T-helper 2 cell (primary cell): ENCODE measurements at regions not wholly inside any gene's neighbourhood (a gene's known extent, or its start where the extent isn't known, plus 50 kb on each side); places are given as distances from the start of the nearest gene placed in this dataset.
"Not testable (repeated sequence)": the region's sequence is repeated elsewhere in the genome, so short reads cannot be mapped to it uniquely, and the experiment has no call there.

Experiments used
- DNase-seq, 5 experiments: peaks; one replicate each; pipeline versions ENCODE4 v3.0.0 to v3.0.0-alpha.2; 2012 to 2022

DNA sequence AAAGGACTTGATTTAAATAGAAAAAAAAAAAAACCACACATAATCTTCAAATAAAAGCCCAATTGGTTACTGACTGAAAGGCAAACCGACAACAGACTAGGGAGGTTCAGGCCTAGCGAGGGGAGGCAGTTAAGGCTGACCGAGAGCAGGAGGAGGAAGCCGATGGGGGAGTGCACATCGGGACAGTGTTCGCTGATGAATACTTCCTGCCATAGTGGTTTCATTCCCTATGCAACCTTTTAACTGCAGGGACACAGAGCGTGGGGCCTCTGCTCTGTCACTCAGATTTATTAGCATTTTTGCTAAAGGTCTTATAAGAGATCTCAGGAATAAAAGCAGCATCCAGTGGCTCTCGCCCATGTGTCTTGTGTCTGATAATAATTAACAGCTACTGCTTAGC is 343.2 kb upstream of the CHRNA7 start:
- DNase-seq = not testable (repeated sequence)

DNA sequence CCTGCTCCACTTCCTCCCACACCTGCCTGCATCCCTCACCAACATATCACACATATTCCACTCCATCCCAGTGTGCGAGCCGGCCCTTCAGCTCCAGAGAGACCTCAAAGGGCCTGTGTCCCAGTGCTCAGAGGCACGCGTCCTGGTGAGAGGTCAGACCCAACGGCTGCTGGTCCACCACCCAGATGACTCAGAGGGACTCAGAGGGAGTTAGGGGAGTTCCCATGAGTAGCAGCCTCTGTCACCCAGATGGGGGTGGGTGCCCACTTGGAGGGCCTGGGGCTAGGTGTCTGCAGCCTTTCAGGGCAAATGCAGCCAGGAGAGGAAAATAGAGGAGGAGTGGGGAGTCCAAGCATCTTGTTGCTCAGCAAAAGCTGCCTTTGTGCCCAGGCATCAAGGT is 333.8 kb upstream of the CHRNA7 start:
- not testable (repeated sequence) for DNase-seq

DNA sequence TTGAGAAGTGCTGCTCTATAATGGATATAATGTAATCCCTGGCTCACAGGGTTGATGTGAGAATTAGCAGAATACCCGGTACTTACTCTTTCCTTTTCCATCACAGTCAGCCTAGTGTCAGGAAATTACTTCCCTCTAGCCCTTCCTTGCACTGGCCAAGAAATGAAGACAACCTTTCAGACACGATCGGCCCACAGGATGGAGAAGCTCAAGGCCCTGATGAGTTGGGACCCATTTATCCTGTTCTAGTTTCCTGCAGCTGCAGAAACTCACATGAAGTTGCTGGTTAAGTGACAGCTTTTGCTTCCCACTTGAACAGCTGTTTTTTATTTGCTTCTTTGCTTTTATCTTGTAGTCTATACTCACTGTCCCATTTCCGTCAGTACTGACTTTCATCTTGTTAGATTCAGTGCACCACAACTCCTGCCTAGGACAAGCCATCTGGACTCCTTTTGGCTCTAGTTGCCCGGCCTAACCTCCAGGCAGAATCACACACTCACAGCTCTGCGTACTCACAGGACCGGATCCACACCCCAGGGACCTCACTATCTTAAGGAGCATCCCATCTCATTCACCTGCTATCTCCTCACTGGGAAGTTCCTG is 325.1 kb upstream of the CHRNA7 start:
- not testable (repeated sequence) for DNase-seq

DNA sequence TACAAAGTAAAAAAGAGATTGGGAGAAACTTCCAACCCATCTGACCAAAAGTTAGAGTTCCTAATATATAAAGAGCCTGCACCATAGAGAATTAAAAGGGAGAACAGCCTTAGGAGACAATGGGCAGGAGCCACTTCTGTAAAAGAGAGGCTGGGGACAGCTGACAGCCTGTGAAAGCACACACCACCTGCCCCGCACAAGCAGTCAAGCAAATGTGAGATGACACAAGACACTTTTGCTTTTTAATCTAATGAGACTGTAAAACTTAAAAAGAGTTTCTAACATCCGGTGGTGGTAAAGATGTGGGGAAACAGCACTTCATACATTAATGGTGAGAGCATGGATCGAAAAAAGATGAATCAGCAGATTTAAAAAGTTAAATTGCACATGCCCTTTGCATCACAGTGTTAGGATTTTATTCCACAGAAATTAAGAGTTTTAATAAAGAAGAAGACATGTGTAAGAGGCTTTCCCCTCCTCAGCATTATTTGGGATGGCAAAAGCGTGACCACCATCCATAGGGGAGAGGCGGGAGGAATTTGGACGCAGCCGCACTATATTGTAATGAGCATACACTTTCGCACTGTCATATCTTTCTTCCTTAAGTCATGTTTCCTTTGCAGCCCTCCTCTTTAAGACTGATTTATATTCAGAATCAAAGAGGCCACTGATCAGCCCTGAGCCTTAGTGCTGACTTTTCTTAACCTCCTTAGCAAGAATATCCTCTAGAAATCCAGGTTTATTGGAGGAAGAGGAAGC is 322.2 kb upstream of the CHRNA7 start:
- DNase-seq = peak in 1 of 5 experiments; percentile 22

DNA sequence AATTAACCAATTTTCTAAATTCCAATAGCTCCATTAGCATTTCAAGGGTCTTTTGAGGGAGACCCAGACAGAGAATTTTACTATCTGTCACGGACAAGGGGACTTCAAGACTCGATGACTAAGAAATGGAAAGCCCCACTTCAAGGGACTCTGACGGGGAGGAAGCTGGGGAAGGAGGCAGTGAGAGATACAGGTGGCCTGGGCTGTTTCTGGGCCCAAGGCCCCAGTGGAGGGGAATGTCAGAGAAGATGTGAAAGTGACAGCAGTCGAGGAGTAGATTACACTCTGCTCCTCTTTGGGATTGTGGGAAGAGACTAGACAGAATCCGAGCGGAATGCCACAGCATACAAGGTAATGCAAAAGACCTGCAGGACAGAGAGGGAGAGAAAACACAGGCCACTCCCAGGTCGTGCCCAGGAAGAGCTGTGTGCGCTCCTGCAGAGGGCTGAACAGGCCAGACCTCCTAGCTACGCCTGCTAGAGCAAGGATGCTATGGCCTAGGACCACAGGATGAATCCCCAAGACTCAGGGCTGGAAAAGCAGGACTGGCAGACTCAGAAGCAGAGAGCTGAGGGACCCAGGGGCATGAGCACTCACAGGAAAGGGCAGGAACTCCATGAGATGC is 321.5 kb upstream of the CHRNA7 start:
- DNase-seq = not testable (repeated sequence)

DNA sequence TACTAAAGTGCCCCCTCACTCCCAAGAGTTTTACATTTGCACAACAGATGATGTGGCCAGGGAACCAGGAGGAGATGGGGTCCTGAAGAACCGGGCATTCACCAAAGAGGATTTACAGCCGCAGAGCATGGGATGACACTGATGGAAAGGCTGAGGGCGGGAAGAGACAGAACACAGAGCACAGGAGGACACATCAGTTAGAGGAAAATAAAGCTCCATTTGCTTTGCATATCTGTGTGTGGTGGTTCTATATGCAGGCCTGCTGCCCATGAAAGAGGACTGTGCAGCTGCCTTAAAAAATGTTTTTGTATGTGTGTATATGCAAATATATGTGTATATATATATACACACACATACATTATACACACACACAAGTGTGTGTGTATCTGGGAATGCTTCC is 320.8 kb upstream of the CHRNA7 start:
- not testable (repeated sequence) for DNase-seq

DNA sequence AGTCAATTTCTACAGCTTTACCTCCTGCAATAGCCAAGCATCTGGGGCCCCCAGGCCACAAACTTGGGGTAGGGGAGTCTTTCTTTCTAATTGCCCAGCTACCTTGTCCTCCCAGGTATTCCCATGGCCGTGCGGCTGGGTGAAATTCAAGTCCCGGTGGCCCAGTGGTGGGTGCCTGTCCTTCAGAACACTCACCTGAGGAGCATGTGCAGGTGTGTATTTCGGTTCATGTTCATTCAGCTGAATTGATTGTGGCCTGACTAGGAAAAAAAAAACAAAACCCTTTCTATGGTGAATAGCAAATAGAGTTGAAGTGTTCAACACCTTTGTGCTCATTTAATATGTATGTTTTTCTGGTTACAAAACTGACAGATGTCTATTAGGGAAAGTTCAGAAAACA is 319.5 kb upstream of the CHRNA7 start:
- not testable (repeated sequence) for DNase-seq

DNA sequence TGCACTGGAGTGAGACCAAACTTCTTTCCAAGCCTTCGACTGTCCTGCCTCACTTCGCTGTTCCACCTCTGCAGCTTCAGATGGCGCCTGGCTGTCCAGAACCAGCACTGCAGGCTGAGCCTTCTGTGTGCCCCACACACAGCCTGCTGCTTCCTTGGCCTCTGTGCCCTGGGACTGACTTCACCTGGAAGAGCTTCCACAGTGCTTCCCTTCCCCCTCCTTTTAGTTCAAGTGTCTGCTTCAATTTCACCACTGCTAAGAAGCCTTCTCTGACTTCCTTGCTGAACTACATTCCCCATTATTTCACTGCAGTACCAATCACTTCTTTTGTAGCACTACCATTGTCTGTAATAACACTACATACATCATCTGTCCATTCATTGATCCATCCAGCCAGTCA is 315.1 kb upstream of the CHRNA7 start:
- DNase-seq = not testable (repeated sequence)

DNA sequence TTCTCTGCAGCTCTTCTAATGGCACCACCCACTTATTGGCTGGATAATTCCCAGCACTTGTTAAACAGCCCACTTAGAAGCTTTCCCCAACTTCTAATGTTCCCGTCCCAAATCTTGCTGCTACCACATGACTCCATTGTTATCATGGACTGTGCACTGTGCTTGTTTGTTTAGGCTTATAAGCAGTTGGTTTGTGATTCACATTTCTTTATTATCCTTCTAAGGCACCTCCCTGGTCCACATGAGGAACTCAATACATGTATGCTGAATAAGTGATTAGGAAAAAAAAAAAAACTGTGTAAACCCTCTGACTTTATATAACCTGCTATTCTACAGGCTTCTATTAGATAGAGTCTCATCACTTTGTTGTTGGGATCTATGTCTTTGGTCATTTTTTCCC is 311.7 kb upstream of the CHRNA7 start:
- DNase-seq = not testable (repeated sequence)

DNA sequence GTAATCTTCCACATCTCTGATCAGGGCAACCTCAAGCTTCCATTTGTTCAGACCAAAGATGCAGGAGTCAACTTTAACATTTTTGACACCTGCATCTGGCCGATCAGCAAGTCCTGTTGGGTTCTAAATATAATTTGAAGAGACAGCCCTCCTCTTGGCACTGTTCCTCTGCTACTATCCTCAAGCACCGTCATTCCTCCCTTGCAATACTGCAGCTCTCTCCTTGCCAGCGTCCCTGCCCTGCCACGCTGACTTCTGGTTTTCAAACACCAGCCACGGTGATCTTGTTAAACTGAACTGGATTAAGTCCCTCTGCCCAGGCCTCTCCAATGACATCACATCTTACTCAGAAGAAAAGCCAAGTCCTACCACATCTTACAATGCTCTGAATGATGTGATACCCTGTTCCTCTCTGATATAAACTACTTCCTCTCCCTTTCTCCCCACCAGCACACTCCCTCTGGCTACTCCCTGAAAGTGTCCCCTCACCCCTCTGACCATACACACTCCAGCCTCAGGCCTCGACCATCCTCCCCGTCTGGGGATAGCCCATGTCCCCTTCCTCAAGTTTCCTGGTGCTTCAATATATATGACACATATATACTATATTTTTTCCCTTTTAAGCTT is 310.8 kb upstream of the CHRNA7 start:
- DNase-seq = not testable (repeated sequence)

DNA sequence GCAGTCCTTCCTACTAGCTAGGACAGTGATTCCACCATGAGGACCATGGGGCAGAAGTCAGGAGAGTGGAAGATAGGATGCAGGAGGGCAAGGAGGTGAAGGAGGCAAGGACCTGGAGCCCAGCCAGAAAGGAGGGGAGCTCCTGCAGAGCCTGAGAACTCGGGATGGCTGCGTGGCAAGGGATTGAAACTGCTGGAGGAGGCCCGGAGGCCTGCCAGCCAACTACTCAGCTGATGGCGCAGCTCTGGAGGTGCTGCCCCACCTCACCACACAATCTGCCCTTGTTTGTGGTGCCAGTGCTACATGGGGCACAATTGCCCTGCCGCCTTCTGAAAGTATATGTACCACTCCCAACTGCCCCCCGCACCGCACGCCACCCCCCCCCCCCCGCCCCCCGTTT is 307.3 kb upstream of the CHRNA7 start:
- DNase-seq = not testable (repeated sequence)

DNA sequence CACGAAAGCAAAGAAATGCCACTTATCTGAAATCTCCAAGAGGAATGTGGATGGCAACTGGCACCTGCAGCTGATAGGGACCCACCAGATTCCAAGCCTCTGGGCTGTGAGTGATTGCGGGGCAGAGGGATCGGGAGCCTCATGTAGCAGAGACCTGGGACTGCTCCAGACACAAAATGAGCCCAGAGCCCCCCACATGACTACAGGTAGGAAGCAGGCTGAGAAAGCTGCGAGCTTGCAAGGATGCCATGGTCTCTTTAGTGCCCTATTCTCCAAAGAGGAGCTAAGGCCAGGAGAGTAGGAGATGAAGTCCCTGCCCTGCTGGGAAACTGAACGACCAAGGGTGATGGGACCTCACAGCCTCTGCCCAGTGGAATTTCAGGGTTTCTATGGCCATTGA is 305.4 kb upstream of the CHRNA7 start:
- DNase-seq = not testable (repeated sequence)

DNA sequence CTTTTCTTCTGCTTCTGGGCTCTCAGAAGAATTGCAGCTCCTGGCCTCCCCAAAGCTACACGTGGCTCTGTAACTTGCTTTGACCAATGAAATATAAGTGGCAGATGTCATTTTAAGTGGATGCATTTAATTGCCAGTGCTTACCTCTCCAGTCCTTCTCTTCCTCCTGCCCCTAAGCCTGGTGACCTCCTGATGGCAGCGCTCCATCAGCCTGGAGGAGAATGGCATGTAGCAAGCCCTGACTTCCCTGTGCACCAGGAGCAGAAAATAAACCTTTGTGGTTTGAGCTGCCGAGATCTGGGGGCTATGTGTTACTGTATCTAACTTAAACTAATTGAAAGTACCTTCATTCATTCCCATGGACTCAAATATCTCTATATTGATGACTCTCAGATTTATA is 304.7 kb upstream of the CHRNA7 start:
- DNase-seq = not testable (repeated sequence)

DNA sequence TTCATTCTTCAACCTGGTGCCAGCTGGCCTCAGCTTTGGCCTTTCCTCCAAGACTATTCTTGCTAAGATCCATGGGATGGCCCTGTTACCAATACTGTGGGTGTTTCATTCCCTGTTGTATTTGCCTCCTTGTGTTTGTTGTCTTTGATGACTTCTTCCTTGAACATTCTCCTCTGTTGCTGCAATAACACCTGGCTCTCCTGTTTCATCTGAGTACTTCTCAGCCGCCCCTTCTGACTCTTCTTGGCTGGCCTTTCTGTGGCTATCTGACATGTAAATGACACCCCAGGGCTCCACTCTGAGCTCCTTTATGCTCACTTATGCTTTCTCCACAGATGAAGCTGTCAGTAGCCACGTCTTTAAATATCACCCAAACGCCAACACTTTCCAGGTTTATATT is 302.7 kb upstream of the CHRNA7 start:
- no peak for DNase-seq

DNA sequence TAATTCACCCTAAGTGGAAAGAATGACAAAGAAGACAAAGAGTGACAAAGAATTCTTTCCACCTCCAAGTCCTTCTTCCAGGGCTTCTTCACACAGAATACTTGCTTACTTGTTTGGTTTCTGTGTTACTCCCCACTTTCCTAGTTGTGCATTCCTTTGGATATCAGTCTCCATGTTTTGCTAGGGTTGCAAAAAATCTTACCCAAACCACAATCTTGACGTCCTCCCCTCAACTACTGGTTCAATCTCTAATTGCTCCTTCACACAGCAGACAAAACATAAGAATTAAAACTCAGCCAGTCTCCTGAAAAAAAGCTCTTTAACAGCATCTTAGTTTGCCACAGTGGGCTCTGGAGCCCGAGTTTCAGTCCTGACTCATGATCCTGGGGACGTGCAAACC is 297.6 kb upstream of the CHRNA7 start:
- DNase-seq = no peak

DNA sequence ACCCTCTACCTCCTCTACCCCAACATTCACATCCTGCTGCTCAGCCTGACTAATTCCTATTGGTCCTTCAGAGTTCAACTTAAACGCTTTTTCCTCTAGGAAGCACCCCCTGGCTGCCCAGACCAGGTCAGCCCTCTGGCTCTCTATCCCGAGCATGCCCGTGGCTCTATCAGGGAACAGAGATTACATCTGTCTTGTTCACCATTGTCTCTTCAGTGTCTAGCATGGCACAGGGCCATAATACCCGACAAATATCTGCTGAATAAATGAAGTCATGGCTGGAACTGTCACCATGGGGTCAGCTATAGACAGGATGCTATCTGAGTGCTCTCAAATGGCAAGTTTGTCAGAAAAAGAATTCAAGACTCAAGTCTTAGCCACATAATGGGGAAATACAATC is 296.9 kb upstream of the CHRNA7 start:
- no peak for DNase-seq

DNA sequence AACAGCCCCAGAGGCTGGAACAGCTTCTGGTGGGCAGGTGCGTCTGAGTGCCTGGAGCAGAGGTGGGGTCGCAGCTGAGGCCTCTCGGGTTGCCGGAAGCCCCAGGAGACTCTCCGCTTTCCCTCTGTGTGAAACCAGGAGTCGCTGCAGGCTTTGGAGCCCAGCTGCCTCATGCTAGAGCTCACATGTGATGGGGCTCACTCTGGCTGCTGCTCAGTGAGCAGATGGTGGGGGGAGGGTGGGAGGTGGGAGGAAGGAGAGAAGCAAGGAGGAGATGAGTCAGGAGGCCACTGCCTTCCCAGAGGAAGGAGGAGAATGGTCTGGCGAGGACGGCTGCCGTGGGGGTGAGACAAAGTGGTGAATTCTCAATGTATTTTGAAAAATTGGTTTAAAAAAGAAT is 290.1 kb upstream of the CHRNA7 start:
- no peak for DNase-seq

DNA sequence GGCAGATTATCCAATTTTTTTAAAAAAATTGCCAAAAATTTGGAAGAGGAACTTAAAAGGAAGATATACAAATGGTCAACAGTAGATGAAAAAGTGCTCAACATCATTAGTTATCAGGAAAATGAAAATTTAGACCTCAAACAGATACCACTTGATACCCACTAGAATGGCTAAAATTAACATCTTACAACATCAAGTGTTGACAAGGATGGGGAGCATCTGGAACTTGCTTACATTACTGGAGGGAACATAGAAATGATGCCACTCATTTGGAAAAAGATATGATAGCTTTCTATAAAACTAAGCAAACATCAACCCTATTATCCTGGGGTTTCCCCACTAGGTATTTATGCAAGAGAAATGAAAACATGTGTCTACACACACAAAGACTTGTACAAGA is 284.5 kb upstream of the CHRNA7 start:
- DNase-seq = no peak

DNA sequence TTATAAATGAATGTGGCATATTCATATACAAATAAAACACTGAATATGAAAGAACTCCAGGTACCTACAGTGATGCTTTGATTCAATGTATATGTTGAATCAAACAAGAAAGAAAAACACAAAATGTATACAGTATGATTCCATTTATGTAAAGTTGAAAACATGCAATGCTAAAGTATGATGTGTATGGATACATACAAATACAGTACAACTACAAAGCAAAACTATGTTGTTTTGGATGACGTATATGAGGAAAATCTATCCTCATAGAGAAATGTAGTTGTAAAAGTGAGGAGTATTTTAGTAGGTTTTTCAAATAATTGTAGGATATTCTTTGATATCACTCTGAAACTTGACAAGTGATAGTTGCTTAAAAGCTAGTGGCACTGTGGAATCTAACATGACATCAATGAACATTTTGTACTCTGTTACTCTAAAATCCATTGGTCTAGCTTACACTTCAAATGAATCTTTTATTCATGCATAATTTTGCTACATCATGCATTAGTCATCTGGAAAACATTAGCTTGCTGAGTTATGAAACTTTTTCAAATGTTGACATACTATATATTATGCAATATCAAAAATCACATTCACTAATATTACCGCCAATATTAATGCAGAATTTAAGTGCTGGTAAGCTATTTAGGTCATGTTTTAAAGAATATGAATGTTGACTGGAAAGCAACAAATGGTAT is 278.1 kb upstream of the CHRNA7 start:
- DNase-seq = no peak

DNA sequence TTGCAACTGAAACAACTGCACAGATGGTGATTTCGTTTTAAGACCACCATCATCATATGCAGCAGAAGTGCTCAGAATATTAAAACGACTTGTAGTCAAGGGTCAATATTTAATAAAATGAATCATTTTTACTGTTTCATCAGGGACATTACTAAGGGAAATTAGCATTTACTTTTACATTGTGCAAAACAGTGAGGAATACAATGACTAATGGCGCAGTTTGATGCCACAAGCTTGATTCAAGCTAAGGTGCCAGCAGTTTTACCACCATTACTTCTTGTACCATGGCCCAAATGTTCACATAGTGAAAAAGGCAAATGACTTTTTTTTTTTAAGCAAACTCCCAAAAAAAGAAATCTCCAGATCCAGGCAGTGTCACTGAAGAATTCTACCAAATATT is 277.4 kb upstream of the CHRNA7 start:
- DNase-seq = no peak

DNA sequence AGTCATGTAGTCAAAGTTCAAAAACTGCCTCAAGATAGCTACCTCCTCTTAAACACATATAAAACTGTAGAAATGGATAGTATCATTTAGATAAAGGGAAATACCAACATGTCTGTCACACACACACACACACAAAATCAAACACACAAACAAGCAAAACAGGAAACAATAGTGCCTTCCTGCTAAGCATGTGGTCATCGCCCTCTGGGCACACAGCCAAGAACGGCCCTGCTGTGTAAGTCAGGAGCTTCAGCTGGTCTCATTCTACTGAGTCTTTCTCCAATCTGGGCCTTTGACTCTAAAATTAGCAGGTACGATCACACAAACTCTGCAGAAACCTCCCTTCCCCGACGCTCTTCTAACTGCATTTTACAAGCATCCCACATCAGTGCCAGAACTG is 272.2 kb upstream of the CHRNA7 start:
- peak in 1 of 5 experiments; percentile 58 for DNase-seq

DNA sequence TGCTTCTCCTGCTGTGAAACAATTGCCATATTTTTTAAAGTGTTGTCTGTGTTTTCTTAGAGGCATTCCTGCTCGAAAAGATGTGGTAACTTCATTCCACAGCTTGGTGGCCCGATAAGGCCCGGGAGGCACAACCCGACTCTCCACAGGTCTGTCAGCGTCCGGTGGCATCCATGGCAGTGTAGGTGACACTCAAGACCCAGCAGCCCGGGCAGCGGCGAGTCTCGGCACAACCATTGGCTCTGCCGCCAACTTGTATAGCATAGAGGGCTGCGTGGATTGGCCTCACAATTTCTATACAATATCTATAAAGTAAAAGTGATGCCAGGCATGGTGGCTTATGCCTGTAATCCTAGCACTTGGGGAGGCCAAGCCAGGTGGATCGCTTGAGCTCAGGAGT is 262.3 kb upstream of the CHRNA7 start:
- DNase-seq = no peak

DNA sequence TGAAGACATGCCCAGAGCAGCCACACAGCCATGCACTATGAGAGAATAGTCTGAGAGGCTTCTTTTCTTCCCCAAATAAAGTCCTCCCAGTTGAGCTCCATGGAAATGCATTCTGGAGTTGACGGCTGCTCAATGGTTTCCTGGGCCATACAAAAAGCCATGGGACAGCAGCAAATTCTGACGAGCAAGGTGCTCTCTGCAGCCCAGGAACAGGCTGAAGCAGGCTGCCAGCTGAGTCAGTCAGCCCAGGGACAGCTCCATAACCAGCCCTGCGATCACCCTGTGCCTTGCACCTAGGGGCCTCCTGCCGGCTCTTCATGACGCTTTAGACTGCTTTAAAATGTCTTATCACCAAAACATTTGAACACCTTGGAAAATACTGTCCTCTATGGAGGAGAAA is 256.3 kb upstream of the CHRNA7 start:
- DNase-seq = no peak
